T-helper 17 cell (primary cell): ENCODE measurements at regions not wholly inside any gene's neighbourhood (a gene's known extent, or its start where the extent isn't known, plus 50 kb on each side); places are given as distances from the start of the nearest gene placed in this dataset.

Experiments used
- ATAC-seq: fragments of 150-1000 bp; cut with Tn5 transposase; 2 replicates; pipeline ENCODE4 v1.10.0; 2021; ENCODE audit warnings: mild to moderate bottlenecking, moderate library complexity
- DNase-seq, 3 donors: peaks; one replicate each; pipeline versions ENCODE4 v3.0.0 to v3.0.0-alpha.2; 2020 to 2021
- H3K9me3 ChIP-seq: one replicate; pipeline ENCODE4 v1.7.0; 2013; ENCODE audit warnings: low read length, mild to moderate bottlenecking; ENCODE audit not compliant: control insufficient read depth, poor library complexity, severe bottlenecking
- H3K27ac Mint-ChIP-seq: one replicate; pipeline ENCODE4 v1.8.0; 2022; ENCODE audit warnings: mild to moderate bottlenecking, moderate library complexity, mixed read lengths
- H3K27me3 Mint-ChIP-seq: one replicate; pipeline ENCODE4 v1.8.0; 2022; ENCODE audit warnings: mixed read lengths
- H3K36me3 Mint-ChIP-seq: one replicate; pipeline ENCODE4 v1.8.0; 2022; ENCODE audit warnings: low read depth, mixed read lengths
- H3K4me1 Mint-ChIP-seq: one replicate; pipeline ENCODE4 v1.8.0; 2022; ENCODE audit warnings: mild to moderate bottlenecking, mixed read lengths
- H3K4me3 Mint-ChIP-seq: one replicate; pipeline ENCODE4 v1.8.0; 2022; ENCODE audit warnings: mild to moderate bottlenecking, moderate library complexity, mixed read lengths

- Mint-ChIP-seq H3K27ac (no peak overlapping the region), H3K4me3 (no peak overlapping the region), H3K27me3 (no peaks in the 10 kb centered on the region), H3K4me1 (no peaks in the 10 kb centered on the region), H3K36me3 (no peaks in the 10 kb centered on the region)
- no peak for DNase-seq
- no peak for ATAC-seq
- H3K9me3 ChIP-seq, result no peaks in the 10 kb centered on the region
These were observed 241.7 kb downstream of the SOX9 start for GRCh38 chr17:72362376-72363088.

DNA sequence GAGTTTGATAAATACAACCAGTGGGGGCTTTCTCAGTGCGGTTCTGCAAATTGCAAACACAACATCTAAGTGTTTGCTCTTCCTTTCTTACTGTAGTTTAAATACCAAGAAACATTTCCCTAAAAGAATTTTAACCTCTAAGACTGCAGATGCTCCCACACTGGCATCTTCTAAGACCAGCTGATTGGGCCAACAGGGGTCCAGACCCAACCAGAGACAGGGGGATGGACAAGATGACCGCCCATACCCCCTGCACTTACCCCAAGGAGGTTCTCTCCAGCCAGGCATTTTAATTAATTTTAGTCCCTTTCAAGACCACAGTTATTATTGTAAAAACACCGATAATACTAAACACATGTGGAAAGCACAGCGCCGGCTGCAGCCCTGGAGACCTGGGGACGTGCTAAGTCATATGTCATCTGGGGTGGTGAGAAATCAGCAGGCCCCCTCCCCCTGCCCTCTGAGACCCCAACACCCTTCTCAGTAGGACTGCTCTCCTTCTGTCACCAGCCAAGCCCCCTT, 242.3 kb downstream of the SOX9 start:
- Mint-ChIP-seq H3K27me3 (no peaks in the 10 kb centered on the region), H3K4me3 (no peak overlapping the region), H3K36me3 (no peaks in the 10 kb centered on the region), H3K4me1 (no peaks in the 10 kb centered on the region), H3K27ac (no peak overlapping the region)
- ATAC-seq (no peak), DNase-seq (no peak)
- H3K9me3 ChIP-seq, result no peaks in the 10 kb centered on the region

DNA sequence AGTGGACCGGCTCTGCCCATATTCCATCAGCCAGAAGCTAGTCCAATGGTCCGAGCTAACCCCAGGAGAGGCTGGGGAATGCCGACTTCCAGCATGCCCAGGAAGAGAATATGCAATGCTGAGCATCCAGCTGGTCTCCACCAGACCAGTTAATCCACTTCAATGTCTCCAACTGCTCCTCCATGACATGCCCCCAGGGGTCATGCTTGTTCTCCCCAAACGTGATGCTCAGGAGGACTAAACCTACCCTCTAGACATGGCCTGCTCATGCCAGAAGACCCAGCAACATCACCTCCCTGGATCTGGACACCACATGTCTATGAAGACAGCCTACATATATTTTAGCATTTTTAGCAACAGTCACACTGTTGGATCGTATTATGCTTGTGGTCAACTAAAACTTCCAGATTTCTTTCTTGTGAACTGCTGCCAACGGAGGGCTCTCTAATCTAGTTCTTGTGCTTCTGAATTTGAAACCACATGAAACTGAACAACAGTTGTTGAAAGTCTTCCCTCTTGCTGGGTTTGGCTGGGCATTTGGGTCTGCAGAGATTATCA, 245.1 kb downstream of the SOX9 start:
- ATAC-seq (no peak), DNase-seq (no peak)
- Mint-ChIP-seq H3K4me1 (no peaks in the 10 kb centered on the region), H3K4me3 (no peak overlapping the region), H3K27ac (no peak overlapping the region), H3K36me3 (no peaks in the 10 kb centered on the region), H3K27me3 (peaks cover 4% of the 10 kb centered on the region)
- H3K9me3 ChIP-seq, result no peaks in the 10 kb centered on the region

DNA sequence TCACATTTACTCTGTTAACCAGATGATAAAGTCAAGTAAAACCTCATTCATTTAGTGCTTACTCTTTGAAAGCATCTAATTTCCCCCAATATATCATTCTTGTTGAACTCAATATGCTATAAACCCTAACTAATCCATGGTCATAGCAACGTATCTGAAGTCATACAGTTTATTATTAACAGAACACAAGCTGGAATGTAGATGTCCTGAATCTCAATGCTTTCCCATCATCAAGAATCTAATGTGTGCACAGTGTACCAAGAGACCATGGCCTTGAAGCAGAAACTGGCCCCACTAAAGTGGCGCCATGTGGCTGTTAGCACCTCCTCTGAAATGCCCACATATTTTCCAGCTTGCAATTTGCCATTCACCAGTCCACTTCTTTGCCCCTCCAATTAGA, 245.8 kb downstream of the SOX9 start:
- Mint-ChIP-seq H3K4me1 (no peaks in the 10 kb centered on the region), H3K27me3 (peaks cover 4% of the 10 kb centered on the region), H3K27ac (no peak overlapping the region), H3K36me3 (no peaks in the 10 kb centered on the region), H3K4me3 (no peak overlapping the region)
- ATAC-seq (no peak), DNase-seq (no peak)
- H3K9me3 ChIP-seq, result no peaks in the 10 kb centered on the region

DNA sequence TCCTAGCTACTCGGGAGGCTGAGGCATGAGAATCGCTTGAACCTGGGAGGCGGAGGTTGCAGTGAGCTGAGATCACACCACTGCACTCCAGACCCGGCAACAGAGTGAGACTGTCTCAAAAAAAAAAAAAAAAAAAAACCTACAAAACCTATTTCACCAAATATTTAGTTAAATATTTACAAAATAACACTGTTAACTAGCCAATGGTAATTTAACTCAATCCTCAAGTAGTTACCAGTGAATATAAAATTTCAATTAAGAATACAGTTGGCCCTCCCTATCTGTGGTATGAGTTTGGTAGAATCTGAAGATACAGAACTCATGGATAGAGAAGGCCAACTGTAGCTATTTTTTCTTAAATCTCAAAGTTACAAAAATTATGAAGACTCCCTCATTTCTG, 247.4 kb downstream of the SOX9 start:
- H3K4me1 Mint-ChIP-seq, result no peaks in the 10 kb centered on the region
- no peak for DNase-seq
- peaks cover 4% of the 10 kb centered on the region for H3K27me3 Mint-ChIP-seq
- no peak overlapping the region for H3K27ac Mint-ChIP-seq
- H3K9me3 ChIP-seq, result no peaks in the 10 kb centered on the region
- no peak for ATAC-seq
- no peak overlapping the region for H3K4me3 Mint-ChIP-seq
- H3K36me3 Mint-ChIP-seq, result peaks cover under 1% of the 10 kb centered on the region

GRCh38 chr17:72369366-72369765, 248.5 kb downstream of the SOX9 start:
- peaks cover 4% of the 10 kb centered on the region for H3K27me3 Mint-ChIP-seq
- H3K9me3 ChIP-seq, result no peaks in the 10 kb centered on the region
- no peak for DNase-seq
- no peak overlapping the region for H3K27ac Mint-ChIP-seq
- no peaks in the 10 kb centered on the region for H3K4me1 Mint-ChIP-seq
- H3K4me3 Mint-ChIP-seq, result no peak overlapping the region
- ATAC-seq, result no peak
- peaks cover 2% of the 10 kb centered on the region for H3K36me3 Mint-ChIP-seq

DNA sequence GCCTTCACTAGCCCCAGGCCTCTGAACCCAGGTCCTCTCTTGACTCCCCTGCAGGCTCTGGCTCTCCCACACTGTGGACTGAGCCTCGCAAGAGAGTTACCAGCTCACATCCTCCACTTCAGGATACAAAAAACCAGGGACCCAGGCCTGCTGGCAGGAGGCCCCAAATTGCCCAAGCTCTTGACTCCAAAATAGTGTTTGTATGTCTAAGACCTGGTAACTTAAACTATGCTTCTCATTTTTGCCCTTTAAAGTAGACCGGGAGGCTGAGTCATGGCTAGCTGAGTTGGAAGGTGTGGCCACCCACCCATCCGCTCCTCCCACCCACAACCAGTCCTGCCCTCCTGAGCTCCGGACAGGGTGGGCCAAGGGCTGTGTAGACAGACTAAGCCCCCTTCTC, 250.0 kb downstream of the SOX9 start:
- DNase-seq, result no peak
- no peak for ATAC-seq
- H3K4me1 Mint-ChIP-seq, result no peaks in the 10 kb centered on the region
- H3K27ac Mint-ChIP-seq, result no peak overlapping the region
- H3K9me3 ChIP-seq, result no peaks in the 10 kb centered on the region
- no peak overlapping the region for H3K4me3 Mint-ChIP-seq
- H3K36me3 Mint-ChIP-seq, result peaks cover 2% of the 10 kb centered on the region
- peaks cover 4% of the 10 kb centered on the region for H3K27me3 Mint-ChIP-seq

DNA sequence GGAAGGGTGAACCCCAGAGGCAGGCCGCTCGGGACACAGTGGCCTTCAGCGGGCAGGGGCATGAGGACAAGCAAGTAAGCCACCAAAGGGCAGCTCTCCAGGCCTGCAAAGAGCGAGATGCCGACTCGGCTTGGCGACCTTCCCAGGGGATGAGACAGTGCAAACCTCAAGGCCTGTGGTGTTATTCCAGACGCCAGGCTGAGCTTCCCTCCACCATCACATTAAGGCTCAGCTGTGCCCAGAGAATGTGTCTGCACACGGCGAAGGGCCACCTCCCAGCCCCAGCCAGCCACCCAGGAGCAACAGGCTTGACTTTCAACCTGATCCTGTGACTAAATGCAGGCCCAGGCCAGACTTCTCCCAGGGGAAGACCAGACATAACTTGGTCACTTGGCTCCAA, 251.4 kb downstream of the SOX9 start:
- ATAC-seq (no peak), DNase-seq (no peak)
- Mint-ChIP-seq H3K27ac (no peak overlapping the region), H3K27me3 (peaks cover 15% of the 10 kb centered on the region), H3K36me3 (peaks cover 2% of the 10 kb centered on the region), H3K4me3 (no peak overlapping the region), H3K4me1 (peaks cover 2% of the 10 kb centered on the region)
- no peaks in the 10 kb centered on the region for H3K9me3 ChIP-seq

GRCh38 chr17:72373910-72374741, 253.3 kb downstream of the SOX9 start:
- H3K36me3 Mint-ChIP-seq, result peaks cover 3% of the 10 kb centered on the region
- no peaks in the 10 kb centered on the region for H3K9me3 ChIP-seq
- H3K4me1 Mint-ChIP-seq, result peaks cover 2% of the 10 kb centered on the region
- no peak for ATAC-seq
- peaks cover 22% of the 10 kb centered on the region for H3K27me3 Mint-ChIP-seq
- no peak overlapping the region for H3K27ac Mint-ChIP-seq
- DNase-seq, result no peak
- H3K4me3 Mint-ChIP-seq, result no peak overlapping the region

- H3K27ac Mint-ChIP-seq, result no peak overlapping the region
- no peak for DNase-seq
- H3K4me1 Mint-ChIP-seq, result peaks cover 2% of the 10 kb centered on the region
- no peak overlapping the region for H3K4me3 Mint-ChIP-seq
- peaks cover 25% of the 10 kb centered on the region for H3K27me3 Mint-ChIP-seq
- no peaks in the 10 kb centered on the region for H3K9me3 ChIP-seq
- H3K36me3 Mint-ChIP-seq, result peaks cover 3% of the 10 kb centered on the region
- ATAC-seq, result no peak
These were observed 255.9 kb downstream of the SOX9 start for GRCh38 chr17:72376526-72377345.

DNA sequence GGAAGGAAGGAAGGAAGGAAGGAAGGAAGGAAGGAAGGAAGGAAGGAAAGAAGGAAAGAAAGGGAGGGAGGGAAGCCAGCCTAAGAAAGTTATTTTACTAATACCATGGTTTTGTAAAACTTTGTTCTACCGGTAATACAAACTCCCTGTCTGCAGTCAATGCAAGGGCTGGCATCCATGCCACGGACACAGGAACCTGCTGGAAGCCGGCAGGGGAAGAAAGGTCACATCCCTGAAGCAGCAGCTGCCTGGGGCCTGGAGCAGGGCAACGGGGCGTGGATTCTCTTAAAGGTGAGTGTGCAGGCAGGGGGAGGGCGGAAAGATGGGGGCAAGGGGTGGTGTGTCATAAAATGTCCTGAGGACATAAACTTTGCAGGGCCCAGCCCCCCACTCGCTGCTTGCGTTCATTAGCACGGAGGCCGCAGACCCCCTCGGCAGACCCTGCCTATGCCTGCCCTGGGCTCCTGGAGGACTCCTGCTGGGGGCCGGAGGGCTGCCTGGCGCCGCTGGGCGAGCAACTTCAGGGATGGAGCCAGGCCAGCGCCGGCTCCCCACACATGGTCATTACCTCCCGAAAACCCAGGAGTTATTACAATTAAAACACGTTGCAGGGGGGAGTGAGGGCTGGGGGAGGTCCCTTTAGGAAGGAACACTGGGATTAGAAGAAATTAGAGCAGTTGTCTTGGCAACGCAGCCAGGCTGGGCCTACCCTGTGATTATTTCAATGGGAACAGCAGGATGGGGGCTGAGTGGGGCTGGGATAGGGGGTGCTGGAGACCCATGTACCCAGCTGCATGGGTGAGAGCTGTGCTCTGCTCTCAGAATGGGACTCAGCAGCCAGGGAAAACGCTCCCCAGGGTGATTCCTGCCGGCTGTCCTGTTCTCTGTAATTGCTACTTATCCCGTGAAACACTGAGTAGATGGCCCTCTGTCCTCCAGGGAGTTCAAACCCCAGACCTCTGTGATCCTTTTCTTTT, 257.9 kb downstream of the SOX9 start:
- ATAC-seq (no peak), DNase-seq (no peak)
- Mint-ChIP-seq H3K27me3 (peaks cover 32% of the 10 kb centered on the region), H3K27ac (no peak overlapping the region), H3K4me3 (no peak overlapping the region), H3K36me3 (peaks cover 4% of the 10 kb centered on the region), H3K4me1 (peaks cover 2% of the 10 kb centered on the region)
- no peaks in the 10 kb centered on the region for H3K9me3 ChIP-seq

GRCh38 chr17:72379516-72379915, 258.7 kb downstream of the SOX9 start:
- DNase-seq, result no peak
- peaks cover 4% of the 10 kb centered on the region for H3K36me3 Mint-ChIP-seq

More at GRCh38 chr17:72379516-72379915, 258.7 kb downstream of the SOX9 start:
- Mint-ChIP-seq H3K27me3 (peaks cover 32% of the 10 kb centered on the region), H3K4me3 (no peak overlapping the region), H3K4me1 (peaks cover 2% of the 10 kb centered on the region), H3K27ac (no peak overlapping the region)
- H3K9me3 ChIP-seq, result no peaks in the 10 kb centered on the region
- ATAC-seq, result no peak
